ENCODE measurements at regions not wholly inside any gene's neighbourhood (a gene's known extent, or its start where the extent isn't known, plus 50 kb on each side); places are given as distances from the start of the nearest gene placed in this dataset.

DNA sequence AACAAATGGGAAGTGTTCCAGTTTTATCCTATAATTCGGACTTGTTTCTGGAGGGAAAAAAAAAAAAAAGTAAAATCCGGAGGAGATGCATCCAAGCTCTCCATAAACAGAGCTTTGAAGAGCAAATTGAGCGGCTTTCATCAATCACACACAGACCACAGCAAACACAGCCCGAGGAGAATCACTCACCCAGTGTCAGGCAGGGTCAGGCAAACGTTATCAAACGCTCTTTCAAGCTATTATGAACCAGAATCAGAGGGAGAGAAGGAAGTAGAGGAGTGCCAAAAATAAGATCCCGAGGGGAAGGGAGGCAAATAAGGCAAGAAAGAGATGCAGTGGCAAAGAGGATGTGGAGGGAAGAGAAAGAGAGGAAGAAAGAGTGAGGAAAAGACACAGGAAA is 188.3 kb upstream of the CAMK1G start:
- no peak for DNase-seq (ENCODE audit: low read depth in 2 of 2)

DNA sequence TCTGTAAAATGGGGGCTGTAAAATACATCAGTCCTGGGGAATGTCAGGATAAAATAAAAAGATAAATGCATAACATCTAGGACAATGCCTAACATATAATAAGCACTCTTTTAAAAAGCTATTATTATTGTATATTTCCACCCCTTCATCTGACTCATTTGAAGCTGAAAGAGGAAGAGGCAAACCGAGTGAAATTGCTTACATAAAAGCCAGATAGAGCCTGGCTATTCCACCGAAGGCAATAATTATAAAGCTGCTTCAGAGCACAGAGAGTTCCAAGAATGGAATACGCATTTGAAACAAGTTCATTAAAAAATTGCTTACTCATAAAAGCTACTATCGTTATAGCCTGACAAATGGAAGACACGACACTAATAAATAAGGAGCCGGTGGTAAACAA is 186.1 kb upstream of the CAMK1G start:
- no peak for DNase-seq (ENCODE audit: low read depth in 2 of 2)

DNA sequence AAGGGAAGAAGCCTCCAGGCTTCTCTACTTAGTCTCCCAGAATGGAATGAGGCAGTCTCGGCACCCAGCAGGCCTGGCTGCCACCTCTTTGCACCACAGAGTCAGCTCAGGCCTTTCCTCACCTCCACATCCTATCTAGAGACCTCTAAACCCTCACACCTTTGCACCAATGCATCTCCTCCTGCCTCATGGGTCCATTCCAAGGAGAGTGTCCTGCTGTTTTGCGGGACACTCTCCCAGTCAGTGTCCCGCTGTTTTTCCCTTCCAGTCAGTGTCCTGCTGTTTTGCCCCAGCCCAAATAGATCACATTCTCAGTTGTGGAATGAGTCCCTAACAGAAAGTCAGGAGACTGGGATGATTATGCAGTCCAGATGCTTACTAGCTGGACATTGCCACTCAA is 185.6 kb upstream of the CAMK1G start:
- DNase-seq (ENCODE audit: low read depth in 2 of 2) = no peak

DNA sequence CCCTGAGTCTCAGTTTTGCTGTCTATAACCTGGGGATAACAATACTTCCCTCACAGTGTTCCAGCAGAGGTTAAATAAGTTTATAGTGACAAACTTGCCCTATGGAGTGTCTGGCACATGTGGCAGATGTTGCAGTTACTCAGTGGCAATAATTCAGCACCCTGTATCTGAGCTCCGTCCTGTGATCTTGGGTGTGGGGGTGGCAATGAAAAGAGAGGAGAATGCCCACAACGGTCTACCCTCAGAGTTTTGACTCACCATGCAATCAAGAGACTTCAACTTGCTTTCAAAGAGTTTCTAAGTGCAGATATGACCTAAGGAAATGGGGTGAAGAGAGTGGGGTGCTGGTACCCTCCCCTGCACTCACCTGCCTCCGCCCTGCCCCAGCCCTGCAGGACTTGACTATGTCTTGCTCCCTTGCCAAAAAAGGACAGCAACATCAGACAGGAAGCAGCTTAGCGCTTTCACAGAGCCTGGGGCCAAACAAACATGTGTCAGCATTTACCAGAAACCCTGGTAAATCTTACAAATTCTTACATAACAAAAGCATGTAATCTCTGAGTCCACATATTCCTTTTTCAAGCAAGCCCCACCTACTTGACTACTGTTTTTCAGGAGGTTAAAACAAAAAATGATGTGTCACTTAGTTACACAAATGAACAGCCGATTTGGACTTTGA is 185.1 kb upstream of the CAMK1G start:
- DNase-seq (ENCODE audit: low read depth in 2 of 2) = no peak

DNA sequence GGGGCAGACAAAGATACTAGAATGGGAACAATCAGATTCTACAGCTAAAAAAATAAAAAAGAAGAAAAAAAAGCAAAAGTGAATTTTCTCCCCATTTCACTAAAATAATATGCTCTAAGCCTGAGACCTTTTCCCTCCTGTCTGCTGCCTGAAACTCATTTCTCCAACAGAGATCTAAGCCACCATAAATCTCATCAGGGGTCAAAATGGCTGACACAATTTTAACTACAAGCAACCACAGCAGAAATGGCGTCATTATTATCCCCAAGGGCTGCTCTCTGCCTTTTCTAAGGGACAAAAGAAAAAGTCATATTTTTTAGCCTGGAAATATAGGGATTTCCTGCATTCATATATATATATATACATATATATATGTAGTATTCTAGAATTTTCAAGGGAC is 183.7 kb upstream of the CAMK1G start:
- DNase-seq (ENCODE audit: low read depth in 2 of 2) = no peak

DNA sequence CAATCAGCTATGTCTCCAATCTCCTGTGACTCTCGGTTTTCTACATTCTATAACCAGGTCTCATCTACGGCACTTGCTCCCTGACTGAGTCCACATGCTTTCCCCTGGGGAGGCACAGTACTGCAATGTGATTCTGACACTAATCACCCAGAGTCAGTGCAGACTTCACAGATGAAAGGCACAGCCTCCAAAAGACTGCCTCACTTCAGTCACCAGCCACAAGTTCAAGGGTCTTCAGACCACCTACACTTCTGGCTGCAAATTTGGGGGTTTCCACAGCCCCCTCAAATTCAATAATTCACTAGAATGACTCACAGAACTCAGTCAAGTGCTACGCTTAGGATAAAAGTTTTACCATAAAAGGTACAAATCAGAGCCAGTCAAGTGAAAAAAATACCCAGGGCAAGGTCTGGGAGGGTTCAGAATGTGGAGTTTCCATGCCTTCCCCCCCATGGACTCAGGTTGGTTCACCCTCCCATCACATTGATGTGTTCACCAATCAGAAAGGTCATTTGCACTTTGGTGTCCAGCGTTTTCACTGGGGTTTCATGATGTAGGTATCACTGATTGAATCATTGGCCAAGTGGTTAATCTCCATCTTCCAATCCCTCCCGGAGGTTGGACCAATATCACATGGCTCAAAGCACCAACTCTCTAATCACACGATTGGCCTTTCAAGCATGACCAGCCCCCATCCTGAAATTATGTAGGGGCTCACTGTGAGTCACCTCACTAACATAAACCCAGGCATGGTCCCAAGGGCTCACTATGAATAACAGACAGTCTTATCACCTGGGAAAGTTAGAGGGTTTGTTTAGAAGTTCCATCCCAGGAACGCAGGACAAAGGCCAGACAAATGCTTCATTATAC is 182.9 kb upstream of the CAMK1G start:
- no peak for DNase-seq (ENCODE audit: low read depth in 2 of 2)

DNA sequence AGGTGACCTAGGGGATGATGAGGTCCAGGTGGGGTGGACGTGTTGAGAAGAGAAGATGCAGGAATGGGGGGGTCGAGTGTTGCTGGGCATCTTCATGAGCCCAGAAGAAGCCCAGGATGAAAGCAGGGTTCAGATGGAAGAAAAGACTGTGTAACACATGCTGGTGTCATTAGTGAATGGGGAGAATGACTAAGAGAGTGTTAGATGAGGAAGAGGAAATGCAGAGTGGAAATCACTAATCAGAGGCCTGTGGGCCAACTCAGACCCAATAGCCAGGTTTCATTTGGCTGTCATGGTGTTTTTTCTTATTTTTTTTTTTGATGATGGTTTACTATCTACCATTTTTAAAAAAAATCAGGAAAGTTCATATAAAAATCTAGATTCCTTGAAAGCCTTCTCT is 180.8 kb upstream of the CAMK1G start:
- no peak for DNase-seq (ENCODE audit: low read depth in 2 of 2)

DNA sequence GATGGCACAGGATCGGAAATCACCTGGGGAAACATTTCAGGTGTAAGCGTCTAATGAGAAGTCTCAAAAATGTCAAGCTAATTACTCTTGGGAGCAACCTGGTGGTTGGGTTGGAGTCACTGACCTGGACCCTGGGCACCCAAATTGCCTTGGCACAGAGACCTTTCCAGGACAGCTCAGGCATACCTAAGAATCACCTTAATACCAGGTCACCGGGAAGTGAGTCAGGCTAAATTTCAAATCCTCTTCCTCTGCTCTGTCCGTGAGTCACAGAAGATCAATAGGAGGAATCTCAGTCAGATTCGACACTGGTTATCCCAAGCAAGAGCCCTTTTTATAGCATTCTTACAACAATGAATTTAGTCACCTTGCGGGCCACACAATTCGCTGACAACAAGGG is 179.6 kb upstream of the CAMK1G start:
- no peak for DNase-seq (ENCODE audit: low read depth in 2 of 2)

DNA sequence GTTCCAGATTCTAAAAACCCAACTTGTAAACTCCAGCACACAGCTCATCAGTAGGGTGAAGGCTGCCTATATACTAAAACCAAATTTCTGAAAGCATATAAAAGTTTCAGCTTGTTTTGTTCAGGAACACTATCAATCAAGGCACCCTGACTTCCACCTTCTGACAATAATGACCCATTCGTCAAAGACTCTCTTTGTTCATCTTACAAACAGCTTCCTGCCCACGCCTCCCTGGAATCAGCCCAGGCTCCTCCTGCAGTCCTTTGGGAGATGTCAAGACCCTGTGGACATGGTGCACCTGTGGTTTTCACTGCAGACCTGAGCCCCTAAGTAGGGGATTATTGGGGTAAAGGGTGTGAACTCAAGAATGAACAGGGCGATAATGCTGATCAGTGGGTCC is 178.9 kb upstream of the CAMK1G start:
- no peak for DNase-seq (ENCODE audit: low read depth in 2 of 2)

DNA sequence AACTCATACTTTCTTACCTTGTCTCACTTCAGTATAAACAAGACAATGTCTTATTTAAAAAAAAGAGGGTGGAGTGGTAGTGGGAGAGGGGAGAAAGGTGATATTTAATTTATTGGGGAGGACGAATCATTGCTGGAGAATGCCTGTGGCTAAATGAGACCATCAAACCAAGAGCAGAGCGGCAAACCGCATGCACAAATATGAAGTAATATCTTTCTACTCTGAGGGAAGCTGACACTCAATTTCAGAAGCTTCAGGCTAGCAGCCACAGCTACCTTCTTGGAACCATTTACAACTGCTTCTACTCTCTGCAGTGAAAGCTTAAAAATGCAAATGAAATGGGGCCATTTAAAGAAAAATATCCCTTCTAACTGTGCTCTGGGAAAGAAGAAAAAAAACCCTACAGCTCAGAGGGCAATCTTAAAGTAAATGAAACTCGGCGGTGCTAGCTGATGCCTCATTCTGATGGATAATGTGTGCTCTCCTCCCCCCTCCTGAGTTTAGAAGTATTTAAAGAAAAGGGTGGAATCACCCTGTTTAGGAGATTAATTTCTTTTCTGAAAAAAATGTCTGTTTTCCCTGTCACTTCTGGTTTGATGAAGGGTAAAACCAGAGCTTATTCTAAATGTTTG is 178.2 kb upstream of the CAMK1G start:
- no peak for DNase-seq (ENCODE audit: low read depth in 2 of 2)

DNA sequence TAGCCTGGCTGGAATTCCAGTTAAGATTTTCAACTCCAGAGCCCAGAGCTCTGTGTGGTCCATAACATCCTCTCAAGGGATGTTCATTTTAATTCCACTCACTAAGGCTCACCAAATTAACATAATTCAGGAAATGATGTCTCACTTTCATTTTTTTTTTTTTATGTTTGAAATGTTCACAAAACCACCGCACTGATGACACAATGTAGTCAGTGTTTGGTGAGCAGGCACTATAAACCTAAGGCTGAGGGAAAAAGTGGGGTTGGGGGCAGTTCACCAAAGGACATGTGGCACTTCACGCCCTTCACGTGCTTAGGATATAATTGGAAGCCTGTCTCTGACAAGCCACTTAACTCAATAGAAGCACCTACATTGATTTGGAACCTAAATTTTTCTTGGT is 177.3 kb upstream of the CAMK1G start:
- DNase-seq (ENCODE audit: low read depth in 2 of 2) = no peak

DNA sequence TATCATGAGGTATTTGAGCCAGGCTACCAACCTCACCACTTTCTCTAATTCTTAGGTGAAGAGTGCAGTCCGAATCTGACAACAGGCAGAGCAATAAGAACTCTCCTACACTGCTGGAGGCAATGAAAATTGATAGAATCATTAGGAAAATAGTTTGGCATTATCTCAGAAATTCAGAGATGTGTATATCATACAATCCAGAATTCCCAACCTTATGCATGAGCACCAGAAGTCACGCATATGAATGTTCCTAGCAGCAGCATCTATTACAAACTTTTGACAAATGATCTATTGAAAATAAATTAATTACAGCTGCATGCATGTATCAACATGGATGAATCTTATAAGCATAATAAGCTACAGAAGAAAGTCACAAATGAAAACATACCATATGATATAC is 176.9 kb upstream of the CAMK1G start:
- DNase-seq (ENCODE audit: low read depth in 2 of 2) = no peak

DNA sequence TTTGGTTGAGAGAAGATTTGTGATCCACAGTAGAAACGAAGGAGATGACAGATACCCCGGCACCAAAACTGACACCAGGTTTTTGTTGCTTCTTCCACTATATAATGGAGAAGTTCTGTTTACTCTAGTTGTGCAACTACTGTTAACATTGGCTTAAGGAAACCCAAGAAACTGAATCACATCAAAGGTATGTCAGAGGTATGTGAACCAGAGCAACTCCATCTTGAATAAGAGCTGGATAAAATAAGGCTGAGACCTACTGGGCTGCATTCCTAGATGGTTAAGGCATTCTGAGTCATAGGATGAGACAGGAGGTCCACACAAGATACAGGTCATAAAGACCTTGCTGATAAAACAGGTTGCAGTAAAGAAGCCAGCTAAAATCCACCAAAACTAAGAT is 173.7 kb upstream of the CAMK1G start:
- DNase-seq (ENCODE audit: low read depth in 2 of 2) = no peak

DNA sequence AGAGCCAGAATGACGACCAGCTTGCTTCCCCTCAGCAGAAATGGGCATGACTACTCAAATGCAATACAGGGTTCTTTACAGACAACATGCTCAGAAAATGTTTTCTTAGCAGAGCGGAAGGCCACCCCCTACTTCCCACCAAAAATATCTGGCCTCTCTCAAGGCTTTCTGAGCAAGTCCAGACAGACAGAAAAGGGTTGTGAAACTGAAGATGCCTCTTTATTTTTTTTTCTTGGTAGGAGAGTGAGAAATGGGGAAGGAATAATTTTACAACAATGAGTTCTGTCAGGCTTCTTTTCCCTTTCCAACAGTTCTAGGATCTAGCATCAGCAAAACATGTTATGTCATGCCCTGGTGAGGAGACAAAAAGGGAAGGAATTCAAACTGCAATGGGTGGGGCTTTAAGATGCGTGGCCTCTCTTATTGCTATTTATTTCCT is 172.0 kb upstream of the CAMK1G start:
- no peak for DNase-seq (ENCODE audit: low read depth in 2 of 2)

DNA sequence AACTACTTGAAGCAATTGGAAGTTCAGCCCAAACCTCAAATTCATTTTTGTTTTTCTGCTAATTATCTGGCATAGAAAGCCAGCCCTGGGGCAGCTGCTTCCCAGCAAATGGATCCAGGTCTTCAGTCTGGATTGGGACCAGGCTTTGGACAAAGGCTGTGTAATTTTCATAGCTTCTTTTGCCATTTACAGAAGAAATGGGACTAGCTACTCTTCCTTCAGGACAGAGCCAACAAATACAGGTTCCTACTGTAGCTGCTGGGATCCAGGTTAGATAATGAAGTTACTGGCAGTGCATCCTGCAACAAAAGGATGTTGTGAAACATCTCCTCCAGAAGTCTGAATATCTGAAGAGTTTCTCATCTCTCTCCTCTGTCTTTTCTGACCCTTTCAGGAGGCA is 171.5 kb upstream of the CAMK1G start:
- no peak for DNase-seq (ENCODE audit: low read depth in 2 of 2)

DNA sequence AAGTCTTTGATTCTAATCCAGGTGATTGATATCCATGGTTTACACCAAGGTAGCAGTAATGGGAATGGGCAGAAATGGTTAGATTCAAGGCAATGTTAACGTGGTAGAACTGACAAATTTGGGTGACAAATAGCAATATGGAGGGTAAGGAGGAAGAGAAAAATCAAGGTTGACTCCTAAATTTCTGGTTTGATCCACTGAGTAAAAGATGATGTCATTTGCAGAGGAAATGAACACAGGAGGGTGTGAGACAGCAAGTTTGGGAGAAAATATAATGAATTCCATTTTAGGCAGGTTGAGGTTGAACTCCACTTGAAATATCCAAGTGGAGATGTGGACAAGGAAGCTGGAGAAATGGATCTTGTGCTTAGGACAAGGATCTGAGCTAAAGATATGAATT is 170.9 kb upstream of the CAMK1G start:
- no peak for DNase-seq (ENCODE audit: low read depth in 2 of 2)

DNA sequence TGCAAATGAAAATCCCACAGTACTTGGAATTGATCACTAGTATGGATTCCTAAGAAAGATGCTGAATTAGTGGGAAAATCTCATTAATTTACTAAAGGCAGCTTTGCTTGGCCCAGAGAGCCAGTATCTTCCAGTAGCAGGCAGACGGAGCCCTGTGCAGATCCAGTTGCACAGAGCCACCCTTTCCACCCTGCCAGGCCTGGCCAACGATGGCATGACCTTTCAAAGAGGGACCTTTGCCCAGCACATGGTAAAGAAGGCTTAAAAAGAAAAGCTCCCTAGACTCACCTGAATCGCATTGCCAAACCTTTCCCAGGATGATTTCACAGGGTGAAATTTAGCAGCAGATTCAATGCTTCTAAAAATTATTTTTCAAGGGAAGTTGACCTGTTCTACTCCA is 170.5 kb upstream of the CAMK1G start:
- no peak for DNase-seq (ENCODE audit: low read depth in 2 of 2)

DNA sequence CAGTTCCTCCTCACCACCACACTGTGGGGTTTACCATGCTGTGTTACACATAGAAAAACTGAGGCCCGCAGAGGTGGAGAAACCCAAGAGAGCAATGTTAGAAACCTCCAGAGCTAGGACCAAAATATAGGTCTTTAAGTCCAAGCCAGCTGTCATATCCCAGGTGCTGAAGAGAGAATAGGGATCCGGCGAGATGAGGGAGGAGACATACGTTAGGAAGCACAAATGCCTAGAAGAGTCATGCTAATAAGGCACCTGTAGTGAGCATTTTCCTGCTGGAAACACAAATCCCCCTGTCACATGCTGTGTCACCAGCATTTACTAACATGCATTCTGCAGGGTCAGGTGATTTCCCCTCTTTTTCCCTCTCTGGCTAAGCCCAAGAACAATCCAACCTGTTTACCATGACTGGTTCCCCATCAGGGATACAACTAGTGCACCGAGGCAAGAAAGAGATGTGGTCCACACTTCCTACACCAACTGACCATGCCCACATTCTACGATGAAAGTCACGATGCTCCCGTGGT is 168.6 kb upstream of the CAMK1G start:
- DNase-seq (ENCODE audit: low read depth in 2 of 2) = no peak

DNA sequence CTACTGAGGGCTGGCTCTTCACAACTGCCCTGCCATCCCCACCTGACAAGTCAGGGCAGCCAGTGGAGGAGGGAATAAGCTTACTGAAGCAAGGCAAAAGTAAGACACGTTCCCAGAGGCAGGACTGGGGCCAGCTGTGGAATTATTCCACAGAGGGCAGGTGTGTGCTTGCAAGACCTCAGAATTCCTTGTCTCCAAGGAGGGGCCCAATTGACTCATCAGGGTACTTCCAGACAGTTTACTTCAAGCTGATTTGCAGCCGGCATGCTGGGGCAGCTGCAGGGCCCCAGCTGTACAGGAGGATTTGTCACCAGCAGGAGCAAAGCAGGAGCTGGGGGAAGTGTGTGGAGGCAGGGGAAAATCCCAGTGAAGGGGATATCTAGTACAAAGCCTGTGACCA is 167.5 kb upstream of the CAMK1G start:
- DNase-seq (ENCODE audit: low read depth in 2 of 2) = no peak

DNA sequence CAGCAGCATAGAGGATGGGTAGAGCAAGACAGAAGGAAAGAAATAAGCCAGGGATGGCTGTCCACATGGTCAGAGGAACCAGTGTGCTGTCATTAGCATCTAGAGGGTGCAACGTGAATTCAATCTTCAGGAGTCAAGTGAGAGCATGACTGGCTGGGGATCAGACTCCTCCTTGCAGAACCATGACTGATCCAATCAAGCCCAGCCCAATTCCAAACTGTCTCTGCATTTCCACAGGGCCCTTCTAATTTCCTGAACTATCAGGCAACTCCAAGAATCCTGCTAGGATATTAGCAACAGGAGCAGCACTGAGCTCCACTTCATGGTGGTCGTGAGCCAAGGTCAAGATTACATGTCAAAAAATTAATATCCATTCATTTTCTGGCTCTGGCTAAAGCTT is 166.8 kb upstream of the CAMK1G start:
- DNase-seq (ENCODE audit: low read depth in 2 of 2) = no peak

DNA sequence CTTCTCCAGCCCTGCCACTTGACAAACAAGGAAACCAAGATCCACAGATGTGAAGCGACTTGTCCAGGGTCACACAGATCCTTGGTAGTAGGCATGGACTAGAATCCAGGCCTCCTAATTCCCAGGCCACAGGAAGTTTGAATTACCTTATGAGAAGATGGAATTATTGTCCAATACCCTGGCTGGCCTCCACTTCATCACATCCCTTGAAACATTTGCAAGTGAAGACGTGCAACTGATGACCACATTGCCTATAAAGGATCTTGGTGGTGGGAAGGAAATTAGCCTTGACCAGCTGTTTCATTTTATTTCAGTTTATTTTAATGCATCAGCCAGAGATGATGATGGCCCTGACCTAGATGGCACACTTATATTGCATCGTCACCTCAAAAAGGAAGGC is 165.8 kb upstream of the CAMK1G start:
- DNase-seq (ENCODE audit: low read depth in 2 of 2) = no peak

DNA sequence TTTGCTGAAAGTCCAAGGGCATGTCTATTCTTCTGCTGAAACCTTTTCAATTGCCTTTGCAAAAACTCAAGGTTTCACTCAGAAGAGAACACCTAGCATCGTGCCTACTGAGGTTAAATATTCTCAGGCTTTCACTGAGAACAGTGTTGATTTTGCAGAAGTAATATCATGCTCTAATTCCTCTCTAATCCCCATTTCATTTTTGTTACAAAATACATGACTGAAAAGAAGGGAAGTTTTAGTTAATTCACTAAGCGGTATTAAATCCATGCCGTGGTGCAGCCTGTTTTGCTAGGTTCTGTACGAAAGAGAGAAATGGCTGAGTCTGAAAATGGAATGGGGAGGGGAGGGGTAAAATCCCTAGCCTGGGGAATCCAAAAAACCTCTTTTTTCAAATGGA is 163.2 kb upstream of the CAMK1G start:
- no peak for DNase-seq (ENCODE audit: low read depth in 2 of 2)

DNA sequence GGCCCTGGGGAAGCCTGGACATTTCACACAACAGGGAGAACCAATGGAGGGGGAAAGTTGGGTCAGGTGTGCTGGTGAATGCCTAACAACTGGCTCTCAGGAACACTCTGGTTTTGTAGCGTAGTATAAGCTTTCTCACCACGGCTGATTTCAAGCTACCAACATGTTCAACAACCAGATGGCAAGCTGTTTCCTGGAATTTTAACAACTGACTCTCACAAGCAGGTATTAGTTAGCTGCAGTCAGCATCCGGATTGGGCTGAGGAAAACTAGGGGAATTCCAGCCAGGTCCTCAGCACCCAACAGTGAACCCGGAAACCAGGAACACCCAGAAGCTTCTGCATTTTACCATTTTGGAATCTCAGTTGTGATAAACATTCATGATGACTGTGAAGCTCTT is 162.3 kb upstream of the CAMK1G start:
- DNase-seq (ENCODE audit: low read depth in 2 of 2) = no peak
